Hepatocyte (in vitro differentiated cells): ENCODE measurements at regions not wholly inside any gene's neighbourhood (a gene's known extent, or its start where the extent isn't known, plus 50 kb on each side); places are given as distances from the start of the nearest gene placed in this dataset.

ENCODE experiments used
- DNase-seq: peaks from one replicate; pipeline ENCODE4 v3.0.0-alpha.2; 2016; ENCODE audit warnings: low spot score
- H2AFZ ChIP-seq: fragments of 200-600 bp; sonication (generic); 2 replicates; pipeline ENCODE4 v1.6.0; 2016; ENCODE audit warnings: antibody characterized with exemption, mild to moderate bottlenecking
- H3K27ac ChIP-seq: fragments of 200-600 bp; sonication (generic); 2 replicates; pipeline ENCODE4 v1.5.1; 2016; ENCODE audit warnings: mild to moderate bottlenecking
- H3K27me3 ChIP-seq: fragments of 200-600 bp; sonication (generic); 2 replicates; pipeline ENCODE4 v1.6.1; 2016
- H3K36me3 ChIP-seq: fragments of 200-600 bp; sonication (generic); replicated peaks from 2 replicates; pipeline ENCODE4 v1.5.1; 2016; ENCODE audit warnings: low read depth; ENCODE audit not compliant: insufficient read depth
- H3K4me1 ChIP-seq: fragments of 200-600 bp; sonication (generic); 2 replicates; pipeline ENCODE4 v1.5.1; 2016; ENCODE audit warnings: mild to moderate bottlenecking, moderate library complexity; ENCODE audit not compliant: insufficient read depth
- H3K4me2 ChIP-seq: fragments of 200-600 bp; sonication (generic); 2 replicates; pipeline ENCODE4 v1.6.0; 2016
- H3K4me3 ChIP-seq: fragments of 200-600 bp; sonication (generic); 2 replicates; pipeline ENCODE4 v1.5.1; 2016; ENCODE audit warnings: mild to moderate bottlenecking
- H3K79me2 ChIP-seq: fragments of 200-600 bp; sonication (generic); 2 replicates; pipeline ENCODE4 v1.6.0; 2017; ENCODE audit warnings: mild to moderate bottlenecking
- H3K9me2 ChIP-seq: fragments of 200-600 bp; sonication (generic); replicated peaks from 2 replicates; pipeline ENCODE4 v1.6.0; 2017; ENCODE audit warnings: mild to moderate bottlenecking; ENCODE audit not compliant: insufficient read depth
- H3K9me3 ChIP-seq: fragments of 200-600 bp; sonication (generic); 2 replicates; pipeline ENCODE4 v1.5.1; 2016; ENCODE audit warnings: low read depth, mild to moderate bottlenecking
- H4K20me1 ChIP-seq: fragments of 200-600 bp; sonication (generic); 2 replicates; pipeline ENCODE4 v1.6.0; 2016; ENCODE audit warnings: mild to moderate bottlenecking; ENCODE audit not compliant: insufficient read depth, poor library complexity, severe bottlenecking
- CTCF ChIP-seq: fragments of 200-600 bp; sonication (generic); IDR thresholded peaks from 2 replicates; pipeline ENCODE4 v1.5.1; 2016; ENCODE audit warnings: antibody characterized with exemption, mild to moderate bottlenecking; ENCODE audit not compliant: poor library complexity
- EZH2 ChIP-seq: fragments of 200-600 bp; sonication (generic); IDR thresholded peaks from 2 replicates; pipeline ENCODE4 v1.6.1; 2016; ENCODE audit warnings: antibody characterized with exemption, mild to moderate bottlenecking, borderline replicate concordance
- EZH2phosphoT487 ChIP-seq: fragments of 200-600 bp; sonication (generic); IDR thresholded peaks from one replicate; pipeline ENCODE4 v1.6.1; 2018; ENCODE audit warnings: antibody characterized with exemption, mild to moderate bottlenecking, low read depth, moderate library complexity; ENCODE audit not compliant: unreplicated experiment, severe bottlenecking
- WGBS: methylation state at CpG from one replicate; pipeline ENCODE4 v1.1.6; 2016; ENCODE audit warnings: low lambda C conversion rate; ENCODE audit errors: missing lambda C conversion rate; 5-methylcytosine and 5-hydroxymethylcytosine counted together

- Histone ChIP-seq H3K4me1 (peaks cover 18% of the 10 kb centered on the region), H3K4me3 (no peak overlapping the region), H3K9me3 (no peaks in the 10 kb centered on the region), H3K9me2 (no peaks in the 10 kb centered on the region), H3K27ac (peak overlapping the region; percentile 63), H3K36me3 (no peaks in the 10 kb centered on the region), H3K4me2 (no peak overlapping the region), H3K79me2 (no peaks in the 10 kb centered on the region), H4K20me1 (no peaks in the 10 kb centered on the region), H3K27me3 (no peaks in the 10 kb centered on the region), H2AFZ (no peak overlapping the region)
- 86% methylated on average over 16 of the region's 16 CpGs for WGBS
- DNase-seq = peak; percentile 39
- TF ChIP-seq EZH2 (no peak), EZH2phosphoT487 (no peak), CTCF (no peak)
These were observed 62.2 kb upstream of the ADAMTS2 start for GRCh38 chr5:179407191-179408175.

GRCh38 chr5:179406031-179406961, 61.0 kb upstream of the ADAMTS2 start:
- H3K9me3 ChIP-seq = no peaks in the 10 kb centered on the region
- no peaks in the 10 kb centered on the region for H3K27me3 ChIP-seq
- H4K20me1 ChIP-seq = no peaks in the 10 kb centered on the region
- no peak overlapping the region for H2AFZ ChIP-seq
- WGBS = 80% methylated on average over 18 of the region's 18 CpGs
- peak; percentile 49 for DNase-seq
- H3K79me2 ChIP-seq = no peaks in the 10 kb centered on the region
- H3K4me1 ChIP-seq = peaks cover 18% of the 10 kb centered on the region
- no peaks in the 10 kb centered on the region for H3K36me3 ChIP-seq
- no peaks in the 10 kb centered on the region for H3K9me2 ChIP-seq
- H3K4me2 ChIP-seq = no peak overlapping the region
- no peak for TF ChIP-seq EZH2phosphoT487
- TF ChIP-seq EZH2 = no peak
- TF ChIP-seq CTCF = no peak
- no peak overlapping the region for H3K4me3 ChIP-seq
- H3K27ac ChIP-seq = peak overlapping the region; percentile 63

GRCh38 chr5:179405426-179406030, 60.3 kb upstream of the ADAMTS2 start:
- peak; percentile 2 for DNase-seq

More at GRCh38 chr5:179405426-179406030, 60.3 kb upstream of the ADAMTS2 start:
- Histone ChIP-seq H3K36me3 (no peaks in the 10 kb centered on the region), H3K4me1 (peaks cover 18% of the 10 kb centered on the region), H3K79me2 (no peaks in the 10 kb centered on the region), H4K20me1 (no peaks in the 10 kb centered on the region), H2AFZ (no peak overlapping the region), H3K4me3 (no peak overlapping the region), H3K9me3 (peaks cover 1% of the 10 kb centered on the region), H3K9me2 (no peaks in the 10 kb centered on the region), H3K4me2 (no peak overlapping the region), H3K27ac (no peak overlapping the region), H3K27me3 (no peaks in the 10 kb centered on the region)
- 90% methylated on average over 16 of the region's 16 CpGs for WGBS
- no peak for TF ChIP-seq CTCF
- TF ChIP-seq EZH2 = no peak
- no peak for TF ChIP-seq EZH2phosphoT487
